Keratinocyte (primary cell): ENCODE measurements at regions not wholly inside any gene's neighbourhood (a gene's known extent, or its start where the extent isn't known, plus 50 kb on each side); places are given as distances from the start of the nearest gene placed in this dataset.

Source experiments
- EZH2 ChIP-seq: IDR thresholded peaks from one replicate; pipeline ENCODE4 v1.6.1; 2012; ENCODE audit warnings: inconsistent platforms, mild to moderate bottlenecking, low read length, moderate library complexity
- TF ChIP-seq, protein P1 (sequence below), 3 experiments: IDR thresholded peaks in 1 of 3; conservative IDR thresholded peaks in 1 of 3; optimal IDR thresholded peaks in 1 of 3; 2 replicates in 2 of 3; 3 replicates in 1 of 3; pipeline versions ENCODE3 to v1.5.1; 2011; ENCODE audit warnings: low read length in 3 of 3, mild to moderate bottlenecking in 3 of 3, moderate library complexity in 2 of 3, control low read depth in 1 of 3, inconsistent platforms in 1 of 3; ENCODE audit not compliant: insufficient read depth in 2 of 3; ENCODE audit errors: extremely low read depth in 1 of 3

GRCh38 chr1:200296091-200296661 is 113.7 kb downstream of the ZNF281 start:
- TF ChIP-seq EZH2, result no peak
- TF ChIP-seq, protein P1, sequence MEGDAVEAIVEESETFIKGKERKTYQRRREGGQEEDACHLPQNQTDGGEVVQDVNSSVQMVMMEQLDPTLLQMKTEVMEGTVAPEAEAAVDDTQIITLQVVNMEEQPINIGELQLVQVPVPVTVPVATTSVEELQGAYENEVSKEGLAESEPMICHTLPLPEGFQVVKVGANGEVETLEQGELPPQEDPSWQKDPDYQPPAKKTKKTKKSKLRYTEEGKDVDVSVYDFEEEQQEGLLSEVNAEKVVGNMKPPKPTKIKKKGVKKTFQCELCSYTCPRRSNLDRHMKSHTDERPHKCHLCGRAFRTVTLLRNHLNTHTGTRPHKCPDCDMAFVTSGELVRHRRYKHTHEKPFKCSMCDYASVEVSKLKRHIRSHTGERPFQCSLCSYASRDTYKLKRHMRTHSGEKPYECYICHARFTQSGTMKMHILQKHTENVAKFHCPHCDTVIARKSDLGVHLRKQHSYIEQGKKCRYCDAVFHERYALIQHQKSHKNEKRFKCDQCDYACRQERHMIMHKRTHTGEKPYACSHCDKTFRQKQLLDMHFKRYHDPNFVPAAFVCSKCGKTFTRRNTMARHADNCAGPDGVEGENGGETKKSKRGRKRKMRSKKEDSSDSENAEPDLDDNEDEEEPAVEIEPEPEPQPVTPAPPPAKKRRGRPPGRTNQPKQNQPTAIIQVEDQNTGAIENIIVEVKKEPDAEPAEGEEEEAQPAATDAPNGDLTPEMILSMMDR (optimal IDR thresholded peaks at IDR 0.05 in 1 of 3, IDR thresholded peaks at IDR 0.05 in 1 of 3, conservative IDR thresholded peaks at IDR 0.05 in 1 of 3; ENCODE audit: extremely low read depth in 1 of 3, insufficient read depth in 2 of 3, low read length in 3 of 3), result no peak
